ENCODE measurements at regions not wholly inside any gene's neighbourhood (a gene's known extent, or its start where the extent isn't known, plus 50 kb on each side); places are given as distances from the start of the nearest gene placed in this dataset.

- intact Hi-C loops (cut with micrococcal nuclease), result no loop called here
- no peak for DNase-seq
- no peak for ATAC-seq
These were observed 154.6 kb upstream of the FAT1 start for GRCh38 chr4:186878203-186878776.

GRCh38 chr4:186881521-186882220, 158.0 kb upstream of the FAT1 start:
- intact Hi-C loops (cut with micrococcal nuclease), result no loop called here
- no peak for ATAC-seq
- DNase-seq, result no peak

DNA sequence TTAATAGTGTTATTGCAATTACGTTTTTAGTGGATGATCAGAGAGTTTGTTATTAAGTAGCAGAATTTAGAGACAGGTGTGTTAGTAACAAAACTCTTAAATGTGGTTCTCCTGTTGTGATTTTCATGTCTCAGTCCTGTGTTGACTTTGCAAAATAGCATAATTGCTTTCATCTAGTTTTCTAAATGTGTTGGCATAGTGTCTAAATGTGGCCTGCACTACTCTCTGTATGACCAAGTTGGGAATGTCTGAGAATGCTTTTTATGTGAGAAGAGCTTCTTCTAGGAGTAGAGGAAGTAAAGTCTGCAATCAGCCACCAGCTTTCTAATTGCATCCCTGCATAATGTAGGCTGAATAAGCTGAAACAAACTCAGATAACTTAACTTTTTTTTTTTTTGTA, 158.6 kb upstream of the FAT1 start:
- ATAC-seq, result no peak
- intact Hi-C loops (cut with micrococcal nuclease), result no loop called here
- DNase-seq, result no peak

GRCh38 chr4:186885289-186885688, 161.6 kb upstream of the FAT1 start:
- ATAC-seq, result no peak
- intact Hi-C loops (cut with micrococcal nuclease), result no loop called here
- DNase-seq, result no peak

DNA sequence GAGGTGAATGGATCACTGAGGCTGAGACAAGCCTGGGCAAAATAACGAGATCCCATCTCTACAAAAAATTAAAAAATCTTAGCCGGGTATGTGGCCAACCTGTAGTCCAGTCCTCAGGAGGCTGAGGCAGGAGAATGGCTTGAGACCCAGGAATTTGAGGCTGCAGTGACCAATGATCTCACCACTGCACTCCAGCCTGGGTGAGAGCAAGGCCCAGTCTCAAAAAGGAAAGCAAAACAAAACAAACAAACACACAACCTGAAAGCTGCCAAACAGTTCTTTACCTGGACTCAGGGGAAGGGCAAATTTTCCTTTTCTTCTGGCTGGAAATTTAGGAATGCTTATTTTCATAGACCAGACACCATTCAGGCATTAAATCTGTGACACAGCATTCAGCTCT, 163.1 kb upstream of the FAT1 start:
- intact Hi-C loops (cut with micrococcal nuclease), result no loop called here
- DNase-seq (no peak), ATAC-seq (no peak)

GRCh38 chr4:186887291-186887700, 163.6 kb upstream of the FAT1 start:
- intact Hi-C loops (cut with micrococcal nuclease), result no loop called here
- ATAC-seq, result no peak

DNA sequence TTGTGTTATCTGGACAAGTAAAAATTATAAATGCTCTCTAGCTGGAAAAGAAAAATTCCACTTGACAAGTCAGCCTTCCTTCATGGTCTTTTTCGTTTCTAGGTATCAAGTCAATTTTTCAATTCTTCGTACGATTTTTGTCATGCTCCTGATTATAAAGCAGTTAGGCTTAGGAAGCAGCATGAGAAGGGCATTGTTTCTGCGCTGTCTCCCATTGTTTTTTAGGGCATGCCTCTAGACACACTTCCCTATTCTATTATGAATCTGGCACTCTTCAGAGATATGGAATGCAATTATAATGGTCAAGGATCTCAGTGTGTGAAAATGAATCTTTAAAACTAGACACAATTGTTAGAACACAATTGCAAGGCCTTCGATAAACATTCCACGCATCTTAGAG, 164.1 kb upstream of the FAT1 start:
- intact Hi-C loops (cut with micrococcal nuclease), result no loop called here
- no peak for DNase-seq
- no peak for ATAC-seq

More at GRCh38 chr4:186887291-186887700, 163.6 kb upstream of the FAT1 start:
- no peak for DNase-seq

GRCh38 chr4:186889876-186890643, 166.4 kb upstream of the FAT1 start:
- DNase-seq (no peak), ATAC-seq (no peak)
- intact Hi-C loops (cut with micrococcal nuclease), result no loop called here

GRCh38 chr4:186891859-186892486, 168.3 kb upstream of the FAT1 start:
- ATAC-seq (no peak), DNase-seq (no peak)
- intact Hi-C loops (cut with micrococcal nuclease), result no loop called here

DNA sequence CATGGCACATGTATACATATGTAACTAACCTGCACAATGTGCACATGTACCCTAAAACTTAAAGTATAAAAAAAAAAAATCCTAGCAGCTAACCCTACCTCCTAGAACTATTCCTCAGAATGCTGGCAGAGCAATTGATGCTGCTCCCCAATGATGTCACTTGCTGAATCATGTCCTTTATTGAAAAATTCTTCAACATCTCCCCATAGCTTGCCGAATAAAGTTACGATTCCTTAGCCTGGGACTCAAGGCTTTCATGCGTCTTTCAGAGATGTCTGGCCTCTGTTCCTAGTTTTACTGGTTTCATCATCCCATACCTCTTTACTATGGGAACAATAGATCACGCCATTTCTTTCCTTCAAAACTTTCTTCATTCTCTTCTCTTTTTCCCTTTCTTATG, 174.7 kb upstream of the FAT1 start:
- DNase-seq (no peak), ATAC-seq (no peak)
- intact Hi-C loops (cut with micrococcal nuclease), result no loop called here

DNA sequence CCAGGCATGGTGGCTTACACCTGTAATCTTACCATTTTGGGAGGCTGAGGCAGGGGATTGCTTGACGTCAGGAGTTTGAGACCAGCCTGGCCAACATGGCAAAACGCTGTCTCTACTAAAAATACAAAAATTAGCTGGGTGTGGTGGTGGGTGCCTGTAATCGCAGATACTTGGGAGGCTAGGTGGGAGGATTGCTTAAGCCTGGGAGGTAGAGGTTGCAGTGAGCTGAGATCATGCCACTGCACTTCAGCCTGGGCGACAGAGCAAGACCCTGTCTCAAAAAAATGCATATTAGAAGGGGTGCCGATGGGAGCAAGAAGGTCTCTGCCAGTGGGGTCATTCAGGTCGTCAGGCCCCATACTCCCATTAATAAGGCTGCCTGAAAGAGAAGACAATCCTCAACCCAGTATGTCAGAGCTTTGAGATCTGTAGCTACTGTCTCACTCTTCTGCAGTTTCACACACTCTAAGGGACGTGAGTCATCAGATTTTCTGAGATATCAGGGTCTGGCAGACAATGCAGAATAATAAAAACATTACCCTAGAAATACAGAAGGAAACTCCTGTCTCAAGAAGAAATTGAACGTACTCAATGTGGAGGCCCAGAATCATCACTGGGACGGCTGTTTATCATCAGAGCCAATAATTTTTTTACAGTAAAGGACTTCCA, 176.7 kb upstream of the FAT1 start:
- intact Hi-C loops (cut with micrococcal nuclease), result no loop called here
- DNase-seq, result no peak
- no peak for ATAC-seq

- ATAC-seq, result no peak
- DNase-seq, result no peak
- intact Hi-C loops (cut with micrococcal nuclease), result no loop called here
These were observed 177.3 kb upstream of the FAT1 start for GRCh38 chr4:186900984-186901383.

GRCh38 chr4:186901850-186902249, 178.2 kb upstream of the FAT1 start:
- no peak for DNase-seq
- ATAC-seq, result no peak
- intact Hi-C loops (cut with micrococcal nuclease), result no loop called here

- intact Hi-C loops (cut with micrococcal nuclease), result no loop called here
- ATAC-seq, result no peak
- DNase-seq, result no peak
These were observed 178.7 kb upstream of the FAT1 start for GRCh38 chr4:186902361-186902760.

DNA sequence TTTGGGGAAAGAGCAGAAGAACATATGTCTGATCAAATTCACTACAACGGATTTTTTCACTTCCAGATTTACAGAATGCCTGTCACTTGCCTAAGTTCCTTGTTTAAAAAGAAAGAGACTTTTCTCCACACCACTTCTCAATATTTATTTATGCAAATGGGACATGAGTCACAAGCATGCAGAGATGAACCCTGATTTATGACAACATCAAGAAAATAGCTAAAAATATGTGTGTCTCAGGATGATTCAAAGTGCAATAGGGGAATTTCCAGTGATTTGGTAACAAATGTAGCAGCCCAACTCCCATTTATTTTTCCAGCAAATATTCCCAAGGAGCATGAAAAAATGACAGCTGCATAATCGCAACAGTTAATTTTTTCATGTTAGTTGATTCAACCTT, 180.4 kb upstream of the FAT1 start:
- DNase-seq (no peak), ATAC-seq (peak; percentile 50)
- intact Hi-C loops (cut with micrococcal nuclease), result no loop called here

GRCh38 chr4:186906722-186907121, 183.1 kb upstream of the FAT1 start:
- intact Hi-C loops (cut with micrococcal nuclease), result no loop called here
- DNase-seq, result no peak
- ATAC-seq, result no peak

DNA sequence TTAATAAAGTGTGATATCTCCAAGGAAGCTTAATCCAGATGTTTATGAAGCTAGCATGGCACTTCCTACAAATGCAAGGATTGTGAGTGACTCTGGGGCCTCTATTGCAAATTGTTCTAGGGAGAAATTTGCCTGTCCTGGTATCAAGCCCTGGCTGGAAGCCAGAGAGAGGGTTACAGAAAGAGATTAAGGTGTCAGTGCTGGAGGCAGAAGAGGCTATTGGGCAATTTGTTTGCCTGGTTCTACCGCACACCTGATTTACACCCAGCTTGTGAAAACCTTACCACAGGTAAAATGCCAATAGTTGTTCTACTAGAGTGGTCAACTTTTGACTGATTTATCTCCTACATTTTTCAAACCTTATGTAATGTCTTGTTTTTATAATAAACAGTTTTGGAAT, 186.7 kb upstream of the FAT1 start:
- ATAC-seq, result no peak
- intact Hi-C loops (cut with micrococcal nuclease), result no loop called here
- no peak for DNase-seq

DNA sequence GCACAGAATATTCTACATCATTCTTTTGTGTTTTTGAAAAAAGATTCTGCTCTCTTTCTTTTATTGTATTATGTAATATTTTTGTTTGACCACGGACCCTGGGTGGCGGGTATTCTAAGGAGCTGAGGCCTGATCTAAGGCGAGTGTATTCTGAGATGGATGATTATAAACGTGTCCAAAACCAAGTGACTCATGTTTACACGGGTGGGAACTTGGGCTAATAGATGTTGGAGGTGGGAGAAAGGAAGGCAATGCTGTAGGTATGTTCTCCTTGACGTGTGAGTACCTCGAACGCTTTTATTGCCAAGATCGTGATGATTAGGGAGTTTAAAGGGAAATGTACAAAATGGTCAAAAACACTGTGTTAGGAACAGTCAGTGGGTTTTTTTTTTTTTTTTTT, 188.9 kb upstream of the FAT1 start:
- intact Hi-C loops (cut with micrococcal nuclease), result no loop called here
- ATAC-seq (no peak), DNase-seq (no peak)

GRCh38 chr4:186915816-186916215, 192.2 kb upstream of the FAT1 start:
- intact Hi-C loops (cut with micrococcal nuclease), result no loop called here
- DNase-seq (no peak), ATAC-seq (no peak)

GRCh38 chr4:186917136-186917535, 193.5 kb upstream of the FAT1 start:
- intact Hi-C loops (cut with micrococcal nuclease), result no loop called here
- no peak for ATAC-seq
- DNase-seq, result no peak
